ENCODE measurements at regions not wholly inside any gene's neighbourhood (a gene's known extent, or its start where the extent isn't known, plus 50 kb on each side); places are given as distances from the start of the nearest gene placed in this dataset.

GRCh38 chr12:98106031-98106683 lies 409.2 kb upstream of the TMPO start:
- intact Hi-C loops (cut with DNase I), result no loop called here
- DNase-seq (ENCODE audit: low spot score), result no peak

- intact Hi-C loops (cut with DNase I), result no loop called here
Observed at GRCh38 chr12:98109266-98109665, 406.1 kb upstream of the TMPO start.

GRCh38 chr12:98110536-98110935 lies 404.9 kb upstream of the TMPO start:
- intact Hi-C loops (cut with DNase I), result no loop called here

More at GRCh38 chr12:98109266-98109665, 406.1 kb upstream of the TMPO start:
- DNase-seq (ENCODE audit: low spot score), result no peak

GRCh38 chr12:98113548-98113947 lies 401.8 kb upstream of the TMPO start:
- DNase-seq (ENCODE audit: low spot score), result no peak
- intact Hi-C loops (cut with DNase I), result no loop called here

More at GRCh38 chr12:98110536-98110935, 404.9 kb upstream of the TMPO start:
- DNase-seq (ENCODE audit: low spot score), result no peak

GRCh38 chr12:98121963-98122362 lies 393.4 kb upstream of the TMPO start:
- DNase-seq (ENCODE audit: low spot score), result no peak
- intact Hi-C loops (cut with DNase I), result no loop called here

- intact Hi-C loops (cut with DNase I), result no loop called here
- DNase-seq (ENCODE audit: low spot score), result no peak
Observed at GRCh38 chr12:98123021-98123461, 392.3 kb upstream of the TMPO start.

- intact Hi-C loops (cut with DNase I), result no loop called here
- DNase-seq (ENCODE audit: low spot score), result no peak
Observed at GRCh38 chr12:98126637-98127335, 388.6 kb upstream of the TMPO start.

GRCh38 chr12:98127336-98127679 lies 388.1 kb upstream of the TMPO start:
- intact Hi-C loops (cut with DNase I), result no loop called here
- DNase-seq (ENCODE audit: low spot score), result no peak

GRCh38 chr12:98127854-98128253 lies 387.5 kb upstream of the TMPO start:
- no peak for DNase-seq (ENCODE audit: low spot score)
- intact Hi-C loops (cut with DNase I), result no loop called here

- no peak for DNase-seq (ENCODE audit: low spot score)
- intact Hi-C loops (cut with DNase I), result no loop called here
Observed at GRCh38 chr12:98136544-98136943, 378.8 kb upstream of the TMPO start.

- intact Hi-C loops (cut with DNase I), result no loop called here
- no peak for DNase-seq (ENCODE audit: low spot score)
Observed at GRCh38 chr12:98137278-98137677, 378.1 kb upstream of the TMPO start.

- DNase-seq (ENCODE audit: low spot score), result no peak
- intact Hi-C loops (cut with DNase I), result no loop called here
Observed at GRCh38 chr12:98144953-98145352, 370.4 kb upstream of the TMPO start.

- intact Hi-C loops (cut with DNase I), result no loop called here
- no peak for DNase-seq (ENCODE audit: low spot score)
Observed at GRCh38 chr12:98146043-98146442, 369.3 kb upstream of the TMPO start.

- no peak for DNase-seq (ENCODE audit: low spot score)
- intact Hi-C loops (cut with DNase I), result no loop called here
Observed at GRCh38 chr12:98146487-98146886, 368.9 kb upstream of the TMPO start.

GRCh38 chr12:98149270-98149669 lies 366.1 kb upstream of the TMPO start:
- intact Hi-C loops (cut with DNase I), result no loop called here
- DNase-seq (ENCODE audit: low spot score), result no peak

- intact Hi-C loops (cut with DNase I), result no loop called here
- no peak for DNase-seq (ENCODE audit: low spot score)
Observed at GRCh38 chr12:98149691-98150210, 365.6 kb upstream of the TMPO start.

GRCh38 chr12:98151105-98151590 lies 364.2 kb upstream of the TMPO start:
- intact Hi-C loops (cut with DNase I), result no loop called here
- no peak for DNase-seq (ENCODE audit: low spot score)

GRCh38 chr12:98151984-98152383 lies 363.4 kb upstream of the TMPO start:
- intact Hi-C loops (cut with DNase I), result no loop called here
- no peak for DNase-seq (ENCODE audit: low spot score)

GRCh38 chr12:98154850-98155249 lies 360.5 kb upstream of the TMPO start:
- intact Hi-C loops (cut with DNase I), result no loop called here
- DNase-seq (ENCODE audit: low spot score), result no peak

GRCh38 chr12:98156697-98157096 lies 358.7 kb upstream of the TMPO start:
- intact Hi-C loops (cut with DNase I), result no loop called here
- DNase-seq (ENCODE audit: low spot score), result no peak
